HL-60 (cell line): ENCODE measurements at regions not wholly inside any gene's neighbourhood (a gene's known extent, or its start where the extent isn't known, plus 50 kb on each side); places are given as distances from the start of the nearest gene placed in this dataset.

Experiments
- DNase-seq, 2 experiments: peaks; one replicate each; pipeline ENCODE4 v3.0.0-alpha.2; 2010 to 2020; ENCODE audit warnings: low read depth in 1 of 2, low spot score in 1 of 2
- H3K27ac ChIP-seq: fragments of 250-450 bp; sonication (Bioruptor Pico); replicated peaks from 2 replicates; pipeline ENCODE4 v1.5.1; 2020; ENCODE audit warnings: mild to moderate bottlenecking, moderate library complexity
- H3K27me3 ChIP-seq: fragments of 250-450 bp; sonication (Bioruptor Pico); 2 replicates; pipeline ENCODE4 v1.5.1; 2021; ENCODE audit warnings: mild to moderate bottlenecking, moderate library complexity; ENCODE audit not compliant: insufficient read depth, poor library complexity, severe bottlenecking
- H3K4me3 ChIP-seq: replicated peaks from 2 replicates; pipeline ENCODE4 v1.5.1; 2011; ENCODE audit warnings: mild to moderate bottlenecking, control low read depth, low read length; ENCODE audit not compliant: insufficient read depth
- GABPA ChIP-seq: IDR thresholded peaks from 2 replicates; pipeline ENCODE4 v1.6.1; 2012; ENCODE audit warnings: low read depth
- POLR2AphosphoS5 ChIP-seq: IDR thresholded peaks from 2 replicates; pipeline ENCODE4 v1.6.1; 2012; ENCODE audit warnings: low read depth
- SPI1 ChIP-seq: IDR thresholded peaks from 2 replicates; pipeline ENCODE4 v1.6.1; 2012; ENCODE audit warnings: low read depth, mild to moderate bottlenecking, borderline replicate concordance
- TF ChIP-seq, protein P1 (sequence below): IDR thresholded peaks from 2 replicates; pipeline ENCODE4 v1.6.1; 2012; ENCODE audit warnings: low read depth; ENCODE audit not compliant: insufficient replicate concordance
- TF ChIP-seq, protein P2 (sequence below): IDR thresholded peaks from one replicate; pipeline ENCODE4 v1.5.1; 2011; ENCODE audit warnings: low read length, control low read depth, inconsistent platforms; ENCODE audit not compliant: insufficient read depth

DNA sequence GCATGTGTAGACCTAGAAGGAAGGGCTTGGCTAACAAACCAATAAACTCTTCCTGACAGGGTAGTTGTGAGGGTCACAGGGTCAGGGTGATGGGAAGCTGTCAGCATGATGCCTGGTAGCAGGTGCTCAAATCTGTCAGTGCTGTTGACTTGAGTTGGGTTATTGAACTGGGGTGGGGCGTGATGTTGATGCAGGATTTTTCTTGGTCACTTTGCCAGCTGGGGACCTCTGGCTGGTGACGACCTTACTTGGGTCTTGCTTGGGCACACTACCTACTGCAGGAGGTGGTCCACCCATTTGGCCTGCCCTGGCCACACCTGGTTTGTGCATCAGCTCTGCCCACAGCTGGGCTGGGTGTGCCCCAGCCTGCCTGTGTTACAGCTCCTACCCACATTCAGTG is 624.4 kb downstream of the PTPRU start:
- TF ChIP-seq, protein P1, sequence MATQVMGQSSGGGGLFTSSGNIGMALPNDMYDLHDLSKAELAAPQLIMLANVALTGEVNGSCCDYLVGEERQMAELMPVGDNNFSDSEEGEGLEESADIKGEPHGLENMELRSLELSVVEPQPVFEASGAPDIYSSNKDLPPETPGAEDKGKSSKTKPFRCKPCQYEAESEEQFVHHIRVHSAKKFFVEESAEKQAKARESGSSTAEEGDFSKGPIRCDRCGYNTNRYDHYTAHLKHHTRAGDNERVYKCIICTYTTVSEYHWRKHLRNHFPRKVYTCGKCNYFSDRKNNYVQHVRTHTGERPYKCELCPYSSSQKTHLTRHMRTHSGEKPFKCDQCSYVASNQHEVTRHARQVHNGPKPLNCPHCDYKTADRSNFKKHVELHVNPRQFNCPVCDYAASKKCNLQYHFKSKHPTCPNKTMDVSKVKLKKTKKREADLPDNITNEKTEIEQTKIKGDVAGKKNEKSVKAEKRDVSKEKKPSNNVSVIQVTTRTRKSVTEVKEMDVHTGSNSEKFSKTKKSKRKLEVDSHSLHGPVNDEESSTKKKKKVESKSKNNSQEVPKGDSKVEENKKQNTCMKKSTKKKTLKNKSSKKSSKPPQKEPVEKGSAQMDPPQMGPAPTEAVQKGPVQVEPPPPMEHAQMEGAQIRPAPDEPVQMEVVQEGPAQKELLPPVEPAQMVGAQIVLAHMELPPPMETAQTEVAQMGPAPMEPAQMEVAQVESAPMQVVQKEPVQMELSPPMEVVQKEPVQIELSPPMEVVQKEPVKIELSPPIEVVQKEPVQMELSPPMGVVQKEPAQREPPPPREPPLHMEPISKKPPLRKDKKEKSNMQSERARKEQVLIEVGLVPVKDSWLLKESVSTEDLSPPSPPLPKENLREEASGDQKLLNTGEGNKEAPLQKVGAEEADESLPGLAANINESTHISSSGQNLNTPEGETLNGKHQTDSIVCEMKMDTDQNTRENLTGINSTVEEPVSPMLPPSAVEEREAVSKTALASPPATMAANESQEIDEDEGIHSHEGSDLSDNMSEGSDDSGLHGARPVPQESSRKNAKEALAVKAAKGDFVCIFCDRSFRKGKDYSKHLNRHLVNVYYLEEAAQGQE: no peak
- TF ChIP-seq GABPA (no peak), SPI1 (no peak), POLR2AphosphoS5 (no peak)
- TF ChIP-seq, protein P2, sequence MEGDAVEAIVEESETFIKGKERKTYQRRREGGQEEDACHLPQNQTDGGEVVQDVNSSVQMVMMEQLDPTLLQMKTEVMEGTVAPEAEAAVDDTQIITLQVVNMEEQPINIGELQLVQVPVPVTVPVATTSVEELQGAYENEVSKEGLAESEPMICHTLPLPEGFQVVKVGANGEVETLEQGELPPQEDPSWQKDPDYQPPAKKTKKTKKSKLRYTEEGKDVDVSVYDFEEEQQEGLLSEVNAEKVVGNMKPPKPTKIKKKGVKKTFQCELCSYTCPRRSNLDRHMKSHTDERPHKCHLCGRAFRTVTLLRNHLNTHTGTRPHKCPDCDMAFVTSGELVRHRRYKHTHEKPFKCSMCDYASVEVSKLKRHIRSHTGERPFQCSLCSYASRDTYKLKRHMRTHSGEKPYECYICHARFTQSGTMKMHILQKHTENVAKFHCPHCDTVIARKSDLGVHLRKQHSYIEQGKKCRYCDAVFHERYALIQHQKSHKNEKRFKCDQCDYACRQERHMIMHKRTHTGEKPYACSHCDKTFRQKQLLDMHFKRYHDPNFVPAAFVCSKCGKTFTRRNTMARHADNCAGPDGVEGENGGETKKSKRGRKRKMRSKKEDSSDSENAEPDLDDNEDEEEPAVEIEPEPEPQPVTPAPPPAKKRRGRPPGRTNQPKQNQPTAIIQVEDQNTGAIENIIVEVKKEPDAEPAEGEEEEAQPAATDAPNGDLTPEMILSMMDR: no peak
- DNase-seq: no peak
- H3K27me3 ChIP-seq: no peaks in the 10 kb centered on the region

DNA sequence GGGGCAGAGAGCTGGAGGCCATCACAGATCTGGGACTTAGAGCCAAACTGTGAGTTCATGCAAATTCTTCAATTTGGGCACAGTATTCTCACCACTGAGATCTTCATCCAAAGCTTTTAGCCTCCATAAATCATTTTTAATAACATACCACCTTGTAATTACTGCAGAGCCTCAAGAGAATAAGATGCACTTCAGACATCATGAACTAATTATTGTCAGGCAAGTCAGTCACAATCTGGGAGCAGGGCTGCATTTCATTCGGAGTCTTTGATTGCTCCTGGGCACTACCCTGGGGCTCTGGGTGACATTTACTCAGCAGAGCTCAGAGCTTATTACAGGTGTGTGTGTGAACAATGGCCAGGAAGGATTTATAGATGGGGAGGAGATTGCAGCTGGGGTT is 623.7 kb downstream of the PTPRU start:
- DNase-seq: no peak
- Histone ChIP-seq H3K27ac (no peak overlapping the region), H3K27me3 (no peaks in the 10 kb centered on the region), H3K4me3 (no peak overlapping the region)
- no peak for TF ChIP-seq SPI1

More for the DNA sequence above, 624.4 kb downstream of the PTPRU start:
- no peak overlapping the region for H3K27ac ChIP-seq
- H3K4me3 ChIP-seq: no peak overlapping the region

DNA sequence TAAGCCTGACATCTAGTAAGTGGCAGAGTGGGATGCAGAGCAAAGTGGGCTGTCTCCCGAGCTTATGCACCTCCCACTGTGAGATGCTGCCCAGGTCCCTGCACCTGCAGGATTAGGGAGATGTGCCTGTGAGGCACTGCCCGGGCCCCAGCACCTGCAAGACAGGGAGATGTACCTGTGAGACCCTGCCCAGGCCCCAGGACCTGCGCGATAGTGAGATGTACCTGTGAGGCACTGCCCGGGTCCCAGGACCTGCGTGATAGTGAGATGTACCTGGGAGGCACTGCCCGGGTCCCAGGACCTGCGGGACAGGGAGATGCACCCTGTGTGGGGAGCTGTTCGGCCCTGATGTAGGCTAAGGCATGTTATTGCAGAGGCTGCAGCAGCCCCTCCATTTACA is 622.8 kb downstream of the PTPRU start:
- no peak for DNase-seq
- TF ChIP-seq, protein P2: no peak
- TF ChIP-seq GABPA (no peak), SPI1 (no peak), POLR2AphosphoS5 (no peak)
- TF ChIP-seq, protein P1: no peak
- Histone ChIP-seq H3K27ac (no peak overlapping the region), H3K27me3 (no peaks in the 10 kb centered on the region), H3K4me3 (no peak overlapping the region)

DNA sequence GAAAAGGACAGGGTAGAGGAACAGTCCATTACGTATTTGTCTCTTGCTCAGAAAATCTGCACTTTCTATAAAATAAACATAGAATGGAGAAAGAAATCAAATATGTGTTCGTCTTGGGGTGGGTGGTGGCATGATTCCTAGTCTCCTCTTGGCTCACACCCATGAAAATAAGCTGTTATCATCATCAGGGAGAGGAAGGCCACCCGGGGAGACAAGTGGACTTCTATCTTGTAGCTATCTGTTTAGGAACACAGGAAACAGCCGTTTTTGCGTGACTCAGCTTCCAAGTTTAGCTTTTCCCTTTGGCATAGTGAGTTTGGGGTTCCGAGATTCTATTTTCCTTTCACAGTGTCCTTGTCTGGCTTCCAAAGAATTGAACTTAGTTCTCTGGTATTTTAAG is 622.3 kb downstream of the PTPRU start:
- no peak for DNase-seq
- no peak overlapping the region for H3K4me3 ChIP-seq
- TF ChIP-seq, protein P1: no peak
- TF ChIP-seq POLR2AphosphoS5: no peak
- H3K27ac ChIP-seq: no peak overlapping the region
- H3K27me3 ChIP-seq: no peaks in the 10 kb centered on the region
